ENCODE measurements at regions not wholly inside any gene's neighbourhood (a gene's known extent, or its start where the extent isn't known, plus 50 kb on each side); places are given as distances from the start of the nearest gene placed in this dataset.

GRCh38 chr4:64771149-64771548, 361.9 kb upstream of the TECRL start:
- DNase-seq (ENCODE audit: low spot score) (no peak), ATAC-seq (no peak)
- Histone ChIP-seq H3K36me3 (ENCODE audit: insufficient read depth) (no peaks in the 10 kb centered on the region), H4K20me1 (replicated peaks; ENCODE audit: insufficient read depth) (no peaks in the 10 kb centered on the region), H3K4me3 (no peak overlapping the region), H3K4me2 (no peak overlapping the region), H3K27ac (ENCODE audit: low read depth) (no peak overlapping the region), H3F3A (replicated peaks; ENCODE audit: low read depth) (no peaks in the 10 kb centered on the region), H3K79me2 (replicated peaks; ENCODE audit: insufficient read depth) (no peaks in the 10 kb centered on the region), H2AFZ (no peak overlapping the region), H3K9me2 (ENCODE audit: insufficient read depth) (0 out of 2 replicates have a peak, but pooled peaks cover 6% of the 10 kb centered on the region), H3K27me3 (ENCODE audit: insufficient read depth) (no peaks in the 10 kb centered on the region), H3K4me1 (ENCODE audit: insufficient read depth) (peaks cover 7% of the 10 kb centered on the region)
- TF ChIP-seq, protein P1, sequence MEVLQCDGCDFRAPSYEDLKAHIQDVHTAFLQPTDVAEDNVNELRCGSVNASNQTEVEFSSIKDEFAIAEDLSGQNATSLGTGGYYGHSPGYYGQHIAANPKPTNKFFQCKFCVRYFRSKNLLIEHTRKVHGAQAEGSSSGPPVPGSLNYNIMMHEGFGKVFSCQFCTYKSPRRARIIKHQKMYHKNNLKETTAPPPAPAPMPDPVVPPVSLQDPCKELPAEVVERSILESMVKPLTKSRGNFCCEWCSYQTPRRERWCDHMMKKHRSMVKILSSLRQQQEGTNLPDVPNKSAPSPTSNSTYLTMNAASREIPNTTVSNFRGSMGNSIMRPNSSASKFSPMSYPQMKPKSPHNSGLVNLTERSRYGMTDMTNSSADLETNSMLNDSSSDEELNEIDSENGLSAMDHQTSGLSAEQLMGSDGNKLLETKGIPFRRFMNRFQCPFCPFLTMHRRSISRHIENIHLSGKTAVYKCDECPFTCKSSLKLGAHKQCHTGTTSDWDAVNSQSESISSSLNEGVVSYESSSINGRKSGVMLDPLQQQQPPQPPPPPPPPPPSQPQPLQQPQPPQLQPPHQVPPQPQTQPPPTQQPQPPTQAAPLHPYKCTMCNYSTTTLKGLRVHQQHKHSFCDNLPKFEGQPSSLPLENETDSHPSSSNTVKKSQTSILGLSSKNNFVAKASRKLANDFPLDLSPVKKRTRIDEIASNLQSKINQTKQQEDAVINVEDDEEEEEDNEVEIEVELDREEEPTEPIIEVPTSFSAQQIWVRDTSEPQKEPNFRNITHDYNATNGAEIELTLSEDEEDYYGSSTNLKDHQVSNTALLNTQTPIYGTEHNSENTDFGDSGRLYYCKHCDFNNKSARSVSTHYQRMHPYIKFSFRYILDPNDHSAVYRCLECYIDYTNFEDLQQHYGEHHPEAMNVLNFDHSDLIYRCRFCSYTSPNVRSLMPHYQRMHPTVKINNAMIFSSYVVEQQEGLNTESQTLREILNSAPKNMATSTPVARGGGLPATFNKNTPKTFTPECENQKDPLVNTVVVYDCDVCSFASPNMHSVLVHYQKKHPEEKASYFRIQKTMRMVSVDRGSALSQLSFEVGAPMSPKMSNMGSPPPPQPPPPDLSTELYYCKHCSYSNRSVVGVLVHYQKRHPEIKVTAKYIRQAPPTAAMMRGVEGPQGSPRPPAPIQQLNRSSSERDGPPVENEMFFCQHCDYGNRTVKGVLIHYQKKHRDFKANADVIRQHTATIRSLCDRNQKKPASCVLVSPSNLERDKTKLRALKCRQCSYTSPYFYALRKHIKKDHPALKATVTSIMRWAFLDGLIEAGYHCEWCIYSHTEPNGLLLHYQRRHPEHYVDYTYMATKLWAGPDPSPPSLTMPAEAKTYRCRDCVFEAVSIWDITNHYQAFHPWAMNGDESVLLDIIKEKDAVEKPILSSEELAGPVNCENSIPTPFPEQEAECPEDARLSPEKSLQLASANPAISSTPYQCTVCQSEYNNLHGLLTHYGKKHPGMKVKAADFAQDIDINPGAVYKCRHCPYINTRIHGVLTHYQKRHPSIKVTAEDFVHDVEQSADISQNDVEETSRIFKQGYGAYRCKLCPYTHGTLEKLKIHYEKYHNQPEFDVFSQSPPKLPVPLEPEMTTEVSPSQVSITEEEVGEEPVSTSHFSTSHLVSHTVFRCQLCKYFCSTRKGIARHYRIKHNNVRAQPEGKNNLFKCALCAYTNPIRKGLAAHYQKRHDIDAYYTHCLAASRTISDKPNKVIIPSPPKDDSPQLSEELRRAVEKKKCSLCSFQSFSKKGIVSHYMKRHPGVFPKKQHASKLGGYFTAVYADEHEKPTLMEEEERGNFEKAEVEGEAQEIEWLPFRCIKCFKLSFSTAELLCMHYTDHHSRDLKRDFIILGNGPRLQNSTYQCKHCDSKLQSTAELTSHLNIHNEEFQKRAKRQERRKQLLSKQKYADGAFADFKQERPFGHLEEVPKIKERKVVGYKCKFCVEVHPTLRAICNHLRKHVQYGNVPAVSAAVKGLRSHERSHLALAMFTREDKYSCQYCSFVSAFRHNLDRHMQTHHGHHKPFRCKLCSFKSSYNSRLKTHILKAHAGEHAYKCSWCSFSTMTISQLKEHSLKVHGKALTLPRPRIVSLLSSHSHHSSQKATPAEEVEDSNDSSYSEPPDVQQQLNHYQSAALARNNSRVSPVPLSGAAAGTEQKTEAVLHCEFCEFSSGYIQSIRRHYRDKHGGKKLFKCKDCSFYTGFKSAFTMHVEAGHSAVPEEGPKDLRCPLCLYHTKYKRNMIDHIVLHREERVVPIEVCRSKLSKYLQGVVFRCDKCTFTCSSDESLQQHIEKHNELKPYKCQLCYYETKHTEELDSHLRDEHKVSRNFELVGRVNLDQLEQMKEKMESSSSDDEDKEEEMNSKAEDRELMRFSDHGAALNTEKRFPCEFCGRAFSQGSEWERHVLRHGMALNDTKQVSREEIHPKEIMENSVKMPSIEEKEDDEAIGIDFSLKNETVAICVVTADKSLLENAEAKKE (CRISPR knock-in tag; IDR thresholded peaks at IDR 0.05): no peak
- TF ChIP-seq JUNB (IDR thresholded peaks at IDR 0.05; ENCODE audit: unreplicated experiment): no peak
- TF ChIP-seq EZH2 (IDR thresholded peaks at IDR 0.05; ENCODE audit: low read depth, unreplicated experiment): no peak
- TF ChIP-seq, protein P2, sequence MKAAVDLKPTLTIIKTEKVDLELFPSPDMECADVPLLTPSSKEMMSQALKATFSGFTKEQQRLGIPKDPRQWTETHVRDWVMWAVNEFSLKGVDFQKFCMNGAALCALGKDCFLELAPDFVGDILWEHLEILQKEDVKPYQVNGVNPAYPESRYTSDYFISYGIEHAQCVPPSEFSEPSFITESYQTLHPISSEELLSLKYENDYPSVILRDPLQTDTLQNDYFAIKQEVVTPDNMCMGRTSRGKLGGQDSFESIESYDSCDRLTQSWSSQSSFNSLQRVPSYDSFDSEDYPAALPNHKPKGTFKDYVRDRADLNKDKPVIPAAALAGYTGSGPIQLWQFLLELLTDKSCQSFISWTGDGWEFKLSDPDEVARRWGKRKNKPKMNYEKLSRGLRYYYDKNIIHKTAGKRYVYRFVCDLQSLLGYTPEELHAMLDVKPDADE (IDR thresholded peaks at IDR 0.05): no peak
- TF ChIP-seq NANOG (IDR thresholded peaks at IDR 0.05; ENCODE audit: borderline replicate concordance): no peak
- no peak for TF ChIP-seq CREB1 (CRISPR knock-in tag; IDR thresholded peaks at IDR 0.05; ENCODE audit: low read depth)
- TF ChIP-seq ZNF114 (CRISPR knock-in tag; IDR thresholded peaks at IDR 0.05): no peak
- H3K36me3 Mint-ChIP-seq (ENCODE audit: low read depth): peaks cover 3% of the 10 kb centered on the region
- no peaks in the 10 kb centered on the region; the same call in 2 of the 3 replicates for H3K9me3 Mint-ChIP-seq
- H3K27ac Mint-ChIP-seq: 0 out of 2 replicates have a peak overlapping the region, but pooled peaks have one; percentile 71
- H3K4me3 Mint-ChIP-seq: no peak overlapping the region
- H3K4me1 Mint-ChIP-seq: peaks cover 8% of the 10 kb centered on the region
- H3K27me3 Mint-ChIP-seq (ENCODE audit: insufficient read depth, low read depth, poor library complexity): no peaks in the 10 kb centered on the region

Measured in GM23338 (cell line).